Tibial nerve (tissue), 4 donors: ENCODE measurements at regions not wholly inside any gene's neighbourhood (a gene's known extent, or its start where the extent isn't known, plus 50 kb on each side); places are given as distances from the start of the nearest gene placed in this dataset.

Source experiments
- EP300 ChIP-seq, 2 donors: sonication (generic); formaldehyde crosslinking; IDR thresholded peaks; one replicate each; pipeline ENCODE4 v1.6.1; 2017; ENCODE audit warnings: antibody characterized with exemption in 2 of 2, mild to moderate bottlenecking in 1 of 2
- POLR2A ChIP-seq, 2 donors: fragments of 450-650 bp; IDR thresholded peaks; one replicate each; pipeline ENCODE4 v1.6.1; 2017; ENCODE audit warnings: antibody characterized with exemption in 2 of 2, mild to moderate bottlenecking in 2 of 2, moderate library complexity in 2 of 2
- TF ChIP-seq, protein P1 (sequence below), 5 experiments: fragments of 200-600 bp in 3 of 5; fragments of 450-650 bp in 2 of 5; sonication (generic) in 3 of 5; IDR thresholded peaks; one replicate each; pipeline ENCODE4 v1.5.1; 2016 to 2019; ENCODE audit warnings: antibody characterized with exemption in 5 of 5, mild to moderate bottlenecking in 3 of 5, moderate library complexity in 2 of 5

DNA sequence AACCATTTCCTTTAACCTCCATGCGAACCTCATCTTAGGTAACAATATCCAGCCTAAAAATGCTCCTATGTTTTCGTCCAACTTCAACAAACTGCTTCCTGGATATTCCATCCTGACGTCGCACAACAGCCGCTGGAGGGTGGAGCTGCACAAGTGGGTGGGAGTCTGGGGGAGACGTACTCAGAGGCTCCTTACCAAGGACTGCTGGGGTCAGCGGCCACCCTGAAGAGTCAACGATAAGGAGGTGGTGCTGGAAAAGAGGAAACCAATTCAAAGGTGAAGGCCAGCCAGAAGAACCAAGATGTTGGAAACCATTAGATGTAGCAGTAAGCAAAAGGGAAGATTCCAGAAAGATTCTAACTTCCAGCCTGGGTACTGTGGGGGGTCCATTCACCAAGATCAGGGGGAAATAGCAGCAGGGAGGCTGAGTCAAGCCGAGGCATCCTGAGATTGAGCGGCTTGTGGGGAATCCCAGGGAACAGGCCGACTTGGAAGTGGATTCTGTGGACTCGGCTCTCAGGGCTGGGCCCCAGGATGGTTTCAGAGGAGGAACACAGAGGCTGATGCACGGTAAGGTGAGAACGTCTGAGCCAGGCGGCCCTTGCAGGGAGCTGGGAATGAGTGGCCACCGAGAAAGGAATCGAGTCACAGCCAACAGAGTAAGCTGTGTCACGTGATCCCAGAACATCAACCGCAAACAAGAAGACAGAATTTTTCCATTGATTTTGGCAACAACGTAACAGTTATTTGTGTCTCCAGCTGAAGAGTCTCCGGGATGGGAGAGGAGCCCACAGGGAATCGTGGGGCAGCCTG lies 375.7 kb downstream of the NPHP4 start:
- TF ChIP-seq, protein P1, sequence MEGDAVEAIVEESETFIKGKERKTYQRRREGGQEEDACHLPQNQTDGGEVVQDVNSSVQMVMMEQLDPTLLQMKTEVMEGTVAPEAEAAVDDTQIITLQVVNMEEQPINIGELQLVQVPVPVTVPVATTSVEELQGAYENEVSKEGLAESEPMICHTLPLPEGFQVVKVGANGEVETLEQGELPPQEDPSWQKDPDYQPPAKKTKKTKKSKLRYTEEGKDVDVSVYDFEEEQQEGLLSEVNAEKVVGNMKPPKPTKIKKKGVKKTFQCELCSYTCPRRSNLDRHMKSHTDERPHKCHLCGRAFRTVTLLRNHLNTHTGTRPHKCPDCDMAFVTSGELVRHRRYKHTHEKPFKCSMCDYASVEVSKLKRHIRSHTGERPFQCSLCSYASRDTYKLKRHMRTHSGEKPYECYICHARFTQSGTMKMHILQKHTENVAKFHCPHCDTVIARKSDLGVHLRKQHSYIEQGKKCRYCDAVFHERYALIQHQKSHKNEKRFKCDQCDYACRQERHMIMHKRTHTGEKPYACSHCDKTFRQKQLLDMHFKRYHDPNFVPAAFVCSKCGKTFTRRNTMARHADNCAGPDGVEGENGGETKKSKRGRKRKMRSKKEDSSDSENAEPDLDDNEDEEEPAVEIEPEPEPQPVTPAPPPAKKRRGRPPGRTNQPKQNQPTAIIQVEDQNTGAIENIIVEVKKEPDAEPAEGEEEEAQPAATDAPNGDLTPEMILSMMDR (IDR thresholded peaks at IDR 0.05) = no peak
- TF ChIP-seq POLR2A (IDR thresholded peaks at IDR 0.05) = no peak
- TF ChIP-seq EP300 (IDR thresholded peaks at IDR 0.05) = no peak
